HEK293T (cell line): ENCODE measurements at regions not wholly inside any gene's neighbourhood (a gene's known extent, or its start where the extent isn't known, plus 50 kb on each side); places are given as distances from the start of the nearest gene placed in this dataset.

ENCODE experiments used
- CTCF ChIA-PET: fragments of 350-600 bp; formaldehyde crosslinking; extraction: SDS; loops from one replicate; lab custom pipeline; 2021; ENCODE audit warnings: antibody characterized with exemption, inconsistent platforms; lab: Yijun Ruan, JAX
- POLR2A ChIA-PET: fragments of 350-600 bp; formaldehyde crosslinking; extraction: SDS; loops from one replicate; lab custom pipeline; 2020; ENCODE audit warnings: antibody characterized with exemption, inconsistent platforms; lab: Yijun Ruan, JAX
- DNase-seq: peaks from one replicate; pipeline ENCODE4 v3.0.0; 2012; ENCODE audit warnings: mixed read lengths; ENCODE audit errors: extremely low spot score
- ARNT ChIP-seq: fragments of 450-650 bp; IDR thresholded peaks from 2 replicates; pipeline ENCODE4 v1.6.1; 2017; ENCODE audit warnings: mild to moderate bottlenecking
- BHLHE40 ChIP-seq: fragments of 450-650 bp; IDR thresholded peaks from 2 replicates; pipeline ENCODE4 v1.6.1; 2016; ENCODE audit warnings: mild to moderate bottlenecking, moderate library complexity, borderline replicate concordance
- CTBP1 ChIP-seq: fragments of 450-650 bp; IDR thresholded peaks from 2 replicates; pipeline ENCODE4 v1.6.1; 2016; ENCODE audit warnings: borderline replicate concordance
- ELF4 ChIP-seq: fragments of 450-650 bp; IDR thresholded peaks from 2 replicates; pipeline ENCODE4 v1.6.1; 2017; ENCODE audit warnings: antibody characterized with exemption
- FOXA1 ChIP-seq: fragments of 450-650 bp; IDR thresholded peaks from 2 replicates; pipeline ENCODE4 v1.6.1; 2016; ENCODE audit warnings: mild to moderate bottlenecking
- FOXK2 ChIP-seq: fragments of 450-650 bp; IDR thresholded peaks from 2 replicates; pipeline ENCODE4 v1.6.1; 2016; ENCODE audit warnings: mild to moderate bottlenecking
- FOXM1 ChIP-seq: fragments of 450-650 bp; IDR thresholded peaks from 2 replicates; pipeline ENCODE4 v1.6.1; 2017; ENCODE audit warnings: mild to moderate bottlenecking, borderline replicate concordance
- HDGF ChIP-seq: fragments of 450-650 bp; IDR thresholded peaks from 2 replicates; pipeline ENCODE4 v1.6.1; 2017; ENCODE audit warnings: antibody characterized with exemption, borderline replicate concordance
- L3MBTL2 ChIP-seq: fragments of 450-650 bp; conservative IDR thresholded peaks from 2 replicates; pipeline ENCODE4 v1.6.1; 2016; ENCODE audit warnings: mild to moderate bottlenecking
- LEF1 ChIP-seq: fragments of 450-650 bp; IDR thresholded peaks from 2 replicates; pipeline ENCODE4 v1.6.1; 2017; ENCODE audit warnings: mild to moderate bottlenecking, borderline replicate concordance
- NFRKB ChIP-seq: fragments of 450-650 bp; IDR thresholded peaks from 2 replicates; pipeline ENCODE4 v1.6.1; 2016; ENCODE audit warnings: mild to moderate bottlenecking, moderate library complexity
- SP1 ChIP-seq: fragments of 450-650 bp; IDR thresholded peaks from 2 replicates; pipeline ENCODE4 v1.6.1; 2017
- SUZ12 ChIP-seq: fragments of 450-650 bp; IDR thresholded peaks from 2 replicates; pipeline ENCODE4 v1.6.1; 2016; ENCODE audit warnings: mild to moderate bottlenecking
- TARDBP ChIP-seq: fragments of 450-650 bp; IDR thresholded peaks from 2 replicates; pipeline ENCODE4 v1.6.1; 2016
- ZNF384 ChIP-seq: fragments of 450-650 bp; IDR thresholded peaks from 2 replicates; pipeline ENCODE4 v1.6.1; 2016
- TF ChIP-seq, protein P1 (sequence below): fragments of 450-650 bp; IDR thresholded peaks from 2 replicates; pipeline ENCODE4 v1.6.1; 2016

DNA sequence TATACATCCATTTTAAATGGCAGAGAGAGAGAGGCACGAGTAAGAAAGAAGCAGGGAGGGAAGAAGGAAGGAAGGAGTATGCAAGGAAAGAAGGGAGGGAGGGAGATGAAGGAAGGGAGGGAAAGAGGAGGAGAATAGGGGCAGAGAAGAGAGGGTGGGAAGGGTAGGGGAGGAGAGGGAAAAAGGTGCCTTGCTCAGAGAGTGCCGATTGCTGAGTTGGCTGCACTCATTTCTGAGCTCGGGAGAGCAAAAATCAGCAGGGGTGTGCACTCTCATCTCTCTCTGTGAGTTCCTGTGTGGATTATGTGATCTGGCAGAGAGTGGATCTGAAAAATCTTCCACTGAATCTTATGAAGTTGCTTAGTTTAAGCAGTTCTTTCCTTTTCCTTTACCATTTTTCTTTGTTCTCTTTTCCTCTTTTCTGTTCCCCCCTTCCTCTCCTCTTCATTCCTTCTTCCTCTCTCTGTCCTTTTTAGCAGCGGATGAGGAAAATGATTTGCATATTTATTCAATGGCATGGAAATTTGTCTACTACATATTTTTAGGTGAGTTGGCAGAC lies 108.7 kb downstream of the PERP start:
- ChIA-PET POLR2A (no interaction called here), CTCF (no interaction called here)
- TF ChIP-seq LEF1, result no peak

DNA sequence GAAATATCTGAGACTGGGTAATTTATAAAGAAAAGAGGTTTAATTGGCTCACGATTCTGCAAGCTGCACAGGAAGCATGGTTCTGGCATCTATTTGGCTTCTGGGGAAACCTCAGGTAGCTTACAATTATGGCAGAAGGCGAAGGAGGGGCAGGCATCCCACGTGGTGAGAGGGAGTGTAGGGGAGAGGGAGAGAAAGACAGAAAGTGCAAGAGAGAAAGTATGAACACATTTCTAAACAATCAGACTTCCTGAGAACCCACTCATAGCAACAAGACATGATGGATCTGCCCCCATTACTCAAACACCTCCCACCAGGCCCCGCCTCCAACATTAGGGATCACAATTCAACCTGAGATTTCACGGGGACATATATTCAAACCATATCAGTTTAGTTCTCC lies 107.4 kb downstream of the PERP start:
- ChIA-PET CTCF (interaction anchor here (0.5 kb wide), 1 partner anchor 332 kb away, joined by 4 read pairs; no protein-coding TSS in a partner anchor), POLR2A (no interaction called here)
- TF ChIP-seq NFRKB, result no peak
- TF ChIP-seq ZNF384, result no peak
- no peak for TF ChIP-seq TARDBP
- TF ChIP-seq LEF1, result no peak
- no peak for TF ChIP-seq SP1
- no peak for TF ChIP-seq FOXK2
- TF ChIP-seq CTBP1, result no peak
- TF ChIP-seq ARNT, result no peak
- no peak for TF ChIP-seq ELF4
- no peak for TF ChIP-seq FOXM1
- TF ChIP-seq, protein P1, sequence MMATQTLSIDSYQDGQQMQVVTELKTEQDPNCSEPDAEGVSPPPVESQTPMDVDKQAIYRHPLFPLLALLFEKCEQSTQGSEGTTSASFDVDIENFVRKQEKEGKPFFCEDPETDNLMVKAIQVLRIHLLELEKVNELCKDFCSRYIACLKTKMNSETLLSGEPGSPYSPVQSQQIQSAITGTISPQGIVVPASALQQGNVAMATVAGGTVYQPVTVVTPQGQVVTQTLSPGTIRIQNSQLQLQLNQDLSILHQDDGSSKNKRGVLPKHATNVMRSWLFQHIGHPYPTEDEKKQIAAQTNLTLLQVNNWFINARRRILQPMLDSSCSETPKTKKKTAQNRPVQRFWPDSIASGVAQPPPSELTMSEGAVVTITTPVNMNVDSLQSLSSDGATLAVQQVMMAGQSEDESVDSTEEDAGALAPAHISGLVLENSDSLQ, result no peak
- TF ChIP-seq SUZ12, result no peak
- TF ChIP-seq BHLHE40, result no peak
- DNase-seq, result no peak

More for the DNA sequence above, 108.7 kb downstream of the PERP start:
- DNase-seq, result no peak

DNA sequence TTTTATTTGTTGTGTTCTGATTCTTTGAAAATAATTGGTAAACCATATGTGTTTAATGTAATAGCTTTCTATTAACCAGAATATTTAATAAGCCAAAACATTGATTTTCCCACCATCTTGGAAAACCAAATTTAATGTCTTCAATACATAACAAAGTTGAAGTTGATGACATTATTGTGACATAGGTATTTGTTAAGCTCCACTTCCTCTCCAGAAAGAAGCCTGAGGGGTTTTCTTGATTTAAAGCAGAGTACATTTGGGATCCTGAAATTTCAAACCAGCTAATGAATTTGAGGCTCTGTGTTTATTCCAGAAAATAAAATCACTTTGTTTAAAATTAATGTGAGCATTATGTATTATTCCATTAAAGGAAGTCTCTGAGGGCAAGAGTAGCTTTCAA lies 106.3 kb downstream of the PERP start:
- CTCF ChIA-PET, result interaction anchor here (0.7 to 1.3 kb wide), 5 partner anchors 106 to 603 kb away, joined by 3 to 8 read pairs (median 5); no protein-coding TSS in a partner anchor
- DNase-seq, result no peak
- POLR2A ChIA-PET, result interaction anchor here (1.3 kb wide), 1 partner anchor 106 kb away, joined by 4 read pairs; no protein-coding TSS in a partner anchor
- no peak for TF ChIP-seq FOXK2
- no peak for TF ChIP-seq LEF1
- TF ChIP-seq SP1, result no peak
- TF ChIP-seq SUZ12, result no peak
- TF ChIP-seq HDGF, result no peak
- no peak for TF ChIP-seq CTBP1
- TF ChIP-seq ZNF384, result no peak
- no peak for TF ChIP-seq ELF4
- TF ChIP-seq, protein P1, result no peak
- no peak for TF ChIP-seq TARDBP
- no peak for TF ChIP-seq FOXA1
- TF ChIP-seq NFRKB, result no peak
- TF ChIP-seq ARNT, result no peak
- TF ChIP-seq BHLHE40, result no peak
- no peak for TF ChIP-seq L3MBTL2
- TF ChIP-seq FOXM1, result no peak

DNA sequence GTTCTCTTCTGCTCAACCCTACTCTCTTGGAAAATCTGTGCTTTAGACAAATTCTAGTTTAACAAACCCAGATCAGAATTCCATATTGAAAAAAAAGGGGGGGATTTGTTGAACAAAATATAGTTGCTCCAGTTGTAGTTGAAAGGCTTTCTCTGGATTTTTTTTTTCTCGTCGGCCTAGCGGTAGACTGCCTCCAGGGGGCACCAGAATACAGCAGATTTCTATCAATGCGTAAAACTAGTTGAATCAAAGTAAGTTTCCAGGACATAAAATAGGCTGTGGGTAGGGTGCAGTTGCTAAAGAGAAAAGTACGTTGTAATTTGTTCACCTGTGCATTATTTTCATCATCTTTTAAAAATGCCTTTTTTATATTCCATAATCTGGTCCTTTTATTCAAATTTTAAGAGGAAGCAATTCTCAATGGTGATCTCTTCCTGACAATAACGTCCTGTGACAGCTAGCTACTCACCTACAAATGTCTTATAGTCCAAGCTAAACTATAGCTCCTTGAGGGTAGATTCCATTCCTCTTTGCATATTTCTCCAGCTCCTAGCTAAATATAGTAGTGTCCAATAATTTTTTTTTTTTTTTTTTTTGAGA lies 105.4 kb downstream of the PERP start:
- peak; percentile 60 for DNase-seq
- no peak for TF ChIP-seq FOXM1
- ChIA-PET POLR2A (no interaction called here), CTCF (interaction anchor here (0.6 to 0.9 kb wide), 4 partner anchors 107 to 964 kb away, joined by 4 to 7 read pairs (median 6); no protein-coding TSS in a partner anchor)

DNA sequence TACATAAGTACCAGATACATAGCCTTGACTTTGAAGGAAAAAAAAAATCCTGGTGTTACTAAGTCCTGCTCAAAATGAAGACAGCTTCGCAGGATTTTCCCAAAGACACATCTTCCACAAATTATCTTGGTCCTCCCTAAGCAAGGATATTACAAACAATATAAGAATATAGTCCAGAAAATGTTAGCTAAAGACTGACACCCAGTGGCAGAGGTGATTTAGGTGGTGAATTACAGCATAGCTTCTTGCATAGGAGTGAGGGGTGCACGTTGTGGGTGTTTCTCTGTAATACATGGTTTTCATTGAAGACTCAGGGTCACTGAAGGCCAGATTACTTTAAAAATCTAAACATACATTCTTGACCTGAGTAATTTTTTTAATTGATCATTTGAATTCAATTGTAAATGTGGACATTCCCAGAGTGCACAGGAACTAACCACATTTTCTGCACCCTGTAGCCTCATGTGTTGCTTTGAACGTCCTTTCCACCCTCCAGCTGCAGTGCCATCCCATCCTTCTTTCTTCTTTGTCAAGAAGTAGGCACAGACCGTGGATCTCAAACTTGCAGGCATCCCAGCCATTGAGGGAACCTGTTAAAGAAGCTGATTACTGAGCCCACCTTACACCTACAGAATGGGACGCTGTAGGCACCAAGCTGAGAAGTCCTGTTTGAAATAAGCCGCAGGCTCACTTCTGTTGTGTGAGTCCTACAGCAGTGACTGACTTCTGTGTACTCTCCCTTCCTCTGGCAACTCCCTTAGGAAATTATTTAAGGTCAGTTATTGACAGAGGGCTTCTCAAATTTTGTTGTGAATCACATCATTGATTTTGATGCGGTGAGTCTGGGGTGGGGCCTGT lies 102.6 kb downstream of the PERP start:
- peak; percentile 43 for DNase-seq
- CTCF ChIA-PET, result interaction anchor here (0.6 to 2.9 kb wide), 21 partner anchors 9 to 963 kb away, joined by 3 to 26 read pairs (median 5); no protein-coding TSS in a partner anchor
- no peak for TF ChIP-seq NFRKB
- TF ChIP-seq, protein P1, result peak; percentile 48
- POLR2A ChIA-PET, result interaction anchor here (1.3 to 2.2 kb wide), 3 partner anchors 100 to 104 kb away, joined by 4 to 11 read pairs (median 4); no protein-coding TSS in a partner anchor

DNA sequence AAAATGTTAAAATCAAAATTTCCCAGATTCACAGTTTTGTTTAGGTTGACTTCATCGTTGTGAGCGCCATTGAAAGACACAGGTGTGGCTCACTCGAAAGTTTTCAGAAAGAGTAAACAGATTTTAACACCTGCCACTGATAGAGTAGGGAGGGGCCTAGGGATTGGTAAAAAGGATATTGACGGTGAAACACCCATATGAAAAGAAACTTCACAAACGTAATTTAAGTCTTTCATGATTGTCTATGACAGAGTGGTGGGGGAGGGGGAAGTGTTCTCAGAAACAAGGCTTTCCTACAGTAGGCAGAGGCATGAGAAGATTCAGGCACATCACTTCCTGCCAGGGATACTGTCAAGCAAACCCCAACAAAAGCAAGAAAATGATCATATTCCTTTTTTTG lies 101.4 kb downstream of the PERP start:
- POLR2A ChIA-PET, result no interaction called here
- TF ChIP-seq SUZ12 (no peak), HDGF (no peak), L3MBTL2 (no peak), FOXM1 (no peak), FOXA1 (no peak), CTBP1 (no peak), TARDBP (no peak), ZNF384 (no peak), NFRKB (no peak), LEF1 (no peak)
- TF ChIP-seq, protein P1, result no peak
- no peak for DNase-seq
- CTCF ChIA-PET, result interaction anchor here (0.6 to 2.9 kb wide), 8 partner anchors 15 to 1135 kb away, joined by 3 to 27 read pairs (median 6); no protein-coding TSS in a partner anchor
